ENCODE measurements at regions not wholly inside any gene's neighbourhood (a gene's known extent, or its start where the extent isn't known, plus 50 kb on each side); places are given as distances from the start of the nearest gene placed in this dataset.

DNA sequence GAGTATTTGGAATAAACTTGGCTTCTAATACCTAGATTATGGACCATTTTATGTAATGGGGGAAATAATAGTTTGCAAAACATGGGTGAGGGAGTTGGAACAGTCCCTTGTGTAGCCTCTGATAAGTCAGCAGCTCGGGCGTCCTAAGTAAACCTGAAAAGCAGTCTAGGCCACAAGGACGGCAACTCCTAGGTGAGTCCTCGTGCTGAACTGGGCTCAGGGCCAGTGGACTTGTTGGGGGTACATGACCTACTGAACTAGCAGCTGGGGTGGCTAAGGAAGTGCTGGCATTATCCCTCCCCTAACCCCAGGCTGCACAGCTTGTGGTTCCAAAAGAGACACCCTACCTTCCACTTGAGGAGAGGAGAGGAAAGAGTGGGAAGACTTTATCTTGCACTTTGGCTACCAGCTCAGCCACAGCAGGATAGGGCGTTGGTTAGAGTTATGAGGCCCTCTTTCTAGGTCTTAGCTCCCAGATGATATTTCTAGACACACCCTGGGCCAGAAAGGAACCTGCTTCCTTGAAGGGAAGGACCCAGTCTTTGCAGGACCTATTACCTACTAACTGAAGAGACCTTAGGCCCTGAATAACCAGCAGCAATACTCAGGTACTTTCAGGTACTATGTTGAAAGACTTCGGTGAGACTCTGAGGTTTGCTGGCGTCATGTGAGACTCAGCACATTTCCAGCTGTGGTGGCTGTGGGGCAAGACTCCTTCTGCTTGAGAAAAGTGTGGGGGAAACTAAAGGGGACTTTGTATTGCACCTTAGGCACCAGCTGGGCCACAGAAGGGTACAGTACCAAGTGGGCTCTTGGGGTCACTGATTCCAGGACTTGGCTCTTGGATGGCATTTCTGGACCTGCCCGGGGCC, 71.0 kb downstream of the AQP4 start:
- H3K9me3 ChIP-seq (replicated peaks; ENCODE audit: control insufficient read depth, insufficient read depth, low read length), result no peaks in the 10 kb centered on the region
- H3K4me1 ChIP-seq (ENCODE audit: control insufficient read depth, extremely low read depth, insufficient read depth, low read length), result no peaks in the 10 kb centered on the region
- ChIA-PET CTCF (no interaction called here), POLR2A (no interaction called here)
- DNase-seq (ENCODE audit: low read depth, low spot score) (no peak), FAIRE-seq (no peak)
- TF ChIP-seq POLR2A (IDR thresholded peaks at IDR 0.05; ENCODE audit: low read depth, low read length) (no peak), MAX (IDR thresholded peaks at IDR 0.05; ENCODE audit: insufficient read depth, insufficient read length) (no peak), POLR2AphosphoS5 (IDR thresholded peaks at IDR 0.05; ENCODE audit: insufficient read depth, low read depth, low read length) (no peak), FOS (IDR thresholded peaks at IDR 0.05; ENCODE audit: borderline replicate concordance, insufficient read depth, low read length) (no peak), JUN (IDR thresholded peaks at IDR 0.05; ENCODE audit: borderline replicate concordance, insufficient read depth, insufficient read length, low read depth) (no peak), EZH2 (IDR thresholded peaks at IDR 0.05; ENCODE audit: borderline replicate concordance, low read depth, low read length, severe bottlenecking) (no peak), GATA2 (IDR thresholded peaks at IDR 0.05; ENCODE audit: insufficient read depth, insufficient read length, low read depth, low read length) (no peak), MYC (IDR thresholded peaks at IDR 0.05; ENCODE audit: low read depth, low read length) (no peak)
- TF ChIP-seq, protein P1, sequence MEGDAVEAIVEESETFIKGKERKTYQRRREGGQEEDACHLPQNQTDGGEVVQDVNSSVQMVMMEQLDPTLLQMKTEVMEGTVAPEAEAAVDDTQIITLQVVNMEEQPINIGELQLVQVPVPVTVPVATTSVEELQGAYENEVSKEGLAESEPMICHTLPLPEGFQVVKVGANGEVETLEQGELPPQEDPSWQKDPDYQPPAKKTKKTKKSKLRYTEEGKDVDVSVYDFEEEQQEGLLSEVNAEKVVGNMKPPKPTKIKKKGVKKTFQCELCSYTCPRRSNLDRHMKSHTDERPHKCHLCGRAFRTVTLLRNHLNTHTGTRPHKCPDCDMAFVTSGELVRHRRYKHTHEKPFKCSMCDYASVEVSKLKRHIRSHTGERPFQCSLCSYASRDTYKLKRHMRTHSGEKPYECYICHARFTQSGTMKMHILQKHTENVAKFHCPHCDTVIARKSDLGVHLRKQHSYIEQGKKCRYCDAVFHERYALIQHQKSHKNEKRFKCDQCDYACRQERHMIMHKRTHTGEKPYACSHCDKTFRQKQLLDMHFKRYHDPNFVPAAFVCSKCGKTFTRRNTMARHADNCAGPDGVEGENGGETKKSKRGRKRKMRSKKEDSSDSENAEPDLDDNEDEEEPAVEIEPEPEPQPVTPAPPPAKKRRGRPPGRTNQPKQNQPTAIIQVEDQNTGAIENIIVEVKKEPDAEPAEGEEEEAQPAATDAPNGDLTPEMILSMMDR (IDR thresholded peaks at IDR 0.05; ENCODE audit: extremely low read depth in 1 of 2, insufficient read depth in 1 of 2, low read depth in 1 of 2, low read length in 2 of 2), result no peak
- H3K4me2 ChIP-seq (ENCODE audit: insufficient read depth, low read length), result no peak overlapping the region
- no peaks in the 10 kb centered on the region for H4K20me1 ChIP-seq (replicated peaks; ENCODE audit: control insufficient read depth, extremely low read depth, insufficient read depth, low read length)
- no peaks in the 10 kb centered on the region for H3K9me1 ChIP-seq (replicated peaks; ENCODE audit: control insufficient read depth, extremely low read depth, insufficient read depth, low read length)
- no peak overlapping the region for H3K27ac ChIP-seq (ENCODE audit: insufficient read depth, low read depth, low read length)
- no TSS peak for BruUV-seq (replicated peaks)
- no peak overlapping the region for H3K9ac ChIP-seq (replicated peaks; ENCODE audit: extremely low read depth, insufficient read depth, low read length)
- H3K36me3 ChIP-seq (ENCODE audit: control insufficient read depth in 2 of 2, extremely low read depth in 1 of 2, insufficient read depth in 2 of 2, low read length in 2 of 2), result no peaks in the 10 kb centered on the region
- intact Hi-C loops (cut with micrococcal nuclease), result no loop called here
- H3K4me3 ChIP-seq (replicated peaks in 1 of 3; ENCODE audit: insufficient read depth in 1 of 3, low read depth in 1 of 3, low read length in 3 of 3), result no peak overlapping the region
- H3K27me3 ChIP-seq (ENCODE audit: control insufficient read depth in 2 of 2, insufficient read depth in 2 of 2, low read length in 2 of 2), result no peaks in the 10 kb centered on the region
- dilution Hi-C loops (cut with MboI; ENCODE audit: extremely low pct_ligation_motif_present, low sequenced_read_pairs), result no loop called here
- no peaks in the 10 kb centered on the region for H3K79me2 ChIP-seq (ENCODE audit: control insufficient read depth, insufficient read depth, low read length)
- no peak overlapping the region for H2AFZ ChIP-seq (ENCODE audit: low read depth, low read length)

All from endothelial cell of umbilical vein (primary cell).